Umbilical cord (tissue), 1 donor: ENCODE measurements at regions not wholly inside any gene's neighbourhood (a gene's known extent, or its start where the extent isn't known, plus 50 kb on each side); places are given as distances from the start of the nearest gene placed in this dataset.
A peak's percentile ranks its signal among the peaks of the same experiment; 100 is the strongest.
"Not testable (repeated sequence)": the region's sequence is repeated elsewhere in the genome, so short reads cannot be mapped to it uniquely, and the experiment has no call there.

Experiments
- DNase-seq: peaks from one replicate; pipeline ENCODE4 v3.0.0-alpha.2; 2015; ENCODE audit warnings: low spot score

- DNase-seq: no peak
Observed at GRCh38 chr5:167903243-167903642, 388.2 kb upstream of the WWC1 start.

- no peak for DNase-seq
Observed at GRCh38 chr5:167903659-167904058, 387.8 kb upstream of the WWC1 start.

GRCh38 chr5:167905919-167906853, 385.3 kb upstream of the WWC1 start:
- no peak for DNase-seq

- peak; percentile 27 for DNase-seq
Observed at GRCh38 chr5:167908606-167909005, 382.8 kb upstream of the WWC1 start.

GRCh38 chr5:167912941-167913665, 378.3 kb upstream of the WWC1 start:
- DNase-seq: no peak

- DNase-seq: no peak
Observed at GRCh38 chr5:167915237-167915636, 376.2 kb upstream of the WWC1 start.

- DNase-seq: no peak
Observed at GRCh38 chr5:167916261-167916691, 375.2 kb upstream of the WWC1 start.

GRCh38 chr5:167916706-167917105, 374.7 kb upstream of the WWC1 start:
- peak; percentile 28 for DNase-seq

GRCh38 chr5:167918184-167918812, 373.1 kb upstream of the WWC1 start:
- no peak for DNase-seq

- no peak for DNase-seq
Observed at GRCh38 chr5:167918813-167919483, 372.5 kb upstream of the WWC1 start.

- DNase-seq: no peak
Observed at GRCh38 chr5:167920589-167920988, 370.9 kb upstream of the WWC1 start.

- no peak for DNase-seq
Observed at GRCh38 chr5:167921796-167922195, 369.6 kb upstream of the WWC1 start.

GRCh38 chr5:167923396-167923795, 368.0 kb upstream of the WWC1 start:
- DNase-seq: no peak

GRCh38 chr5:167929841-167930240, 361.6 kb upstream of the WWC1 start:
- DNase-seq: peak; percentile 25

GRCh38 chr5:167934551-167934971, 356.9 kb upstream of the WWC1 start:
- DNase-seq: peak; percentile 84

GRCh38 chr5:167936022-167936421, 355.4 kb upstream of the WWC1 start:
- no peak for DNase-seq

GRCh38 chr5:167936944-167937634, 354.4 kb upstream of the WWC1 start:
- DNase-seq: no peak

GRCh38 chr5:167937635-167937998, 353.8 kb upstream of the WWC1 start:
- no peak for DNase-seq

- DNase-seq: no peak
Observed at GRCh38 chr5:167939686-167940085, 351.8 kb upstream of the WWC1 start.

GRCh38 chr5:167940911-167941310, 350.5 kb upstream of the WWC1 start:
- no peak for DNase-seq

GRCh38 chr5:167941556-167941955, 349.9 kb upstream of the WWC1 start:
- DNase-seq: not testable (repeated sequence)
